CD8-positive, alpha-beta memory T cell (primary cell): ENCODE measurements at regions not wholly inside any gene's neighbourhood (a gene's known extent, or its start where the extent isn't known, plus 50 kb on each side); places are given as distances from the start of the nearest gene placed in this dataset.

Source experiments
- CTCF ChIA-PET: fragments of 350-600 bp; sonication (Branson Sonifier 250); formaldehyde crosslinking; loops from one replicate; lab custom pipeline; 2021; ENCODE audit warnings: antibody characterized with exemption; lab: Charles Lee
- POLR2A ChIA-PET: fragments of 350-600 bp; sonication (Branson Sonifier 250); formaldehyde crosslinking; loops from one replicate; lab custom pipeline; 2021; ENCODE audit warnings: antibody characterized with exemption; lab: Charles Lee
- DNase-seq, 5 donors: peaks; one replicate each; pipeline versions ENCODE4 v3.0.0 to v3.0.0-alpha.2; 2020 to 2022; ENCODE audit warnings: mixed read lengths in 1 of 5
- H3K27ac ChIP-seq: one replicate; pipeline ENCODE4 v1.7.0; 2013; ENCODE audit warnings: low read depth, mild to moderate bottlenecking, low read length, moderate library complexity
- H3K27me3 ChIP-seq: 2 replicates; pipeline ENCODE4 v1.7.0; 2013; ENCODE audit warnings: low read length, mild to moderate bottlenecking; ENCODE audit not compliant: insufficient read depth, poor library complexity, severe bottlenecking
- H3K36me3 ChIP-seq: 2 replicates; pipeline ENCODE4 v1.7.0; 2013; ENCODE audit warnings: mild to moderate bottlenecking, low read length, moderate library complexity; ENCODE audit not compliant: insufficient read depth
- H3K4me1 ChIP-seq: 2 replicates; pipeline ENCODE4 v1.7.0; 2013; ENCODE audit warnings: mild to moderate bottlenecking, low read length, moderate library complexity; ENCODE audit not compliant: insufficient read depth
- H3K4me3 ChIP-seq: 2 replicates; pipeline ENCODE4 v1.7.0; 2013; ENCODE audit warnings: mild to moderate bottlenecking, low read length
- H3K9me3 ChIP-seq: 2 replicates; pipeline ENCODE4 v1.7.0; 2013; ENCODE audit warnings: mild to moderate bottlenecking, low read length
- H3K27ac Mint-ChIP-seq, 8 donors: one replicate each; pipeline ENCODE4 v1.8.0; 2020 to 2021; ENCODE audit warnings: mixed read lengths in 8 of 8, mild to moderate bottlenecking in 6 of 8, inconsistent platforms in 3 of 8, moderate library complexity in 3 of 8
- H3K27me3 Mint-ChIP-seq, 2 donors: one replicate each; pipeline ENCODE4 v1.8.0; 2020 to 2021; ENCODE audit warnings: mixed read lengths in 2 of 2, mild to moderate bottlenecking in 1 of 2, moderate library complexity in 1 of 2
- H3K36me3 Mint-ChIP-seq, 3 donors: one replicate each; pipeline ENCODE4 v1.8.0; 2020 to 2021; ENCODE audit warnings: mixed read lengths in 3 of 3, inconsistent platforms in 1 of 3, mild to moderate bottlenecking in 1 of 3
- H3K4me1 Mint-ChIP-seq, 3 donors: one replicate each; pipeline ENCODE4 v1.8.0; 2020 to 2021; ENCODE audit warnings: mixed read lengths in 3 of 3, inconsistent platforms in 1 of 3, mild to moderate bottlenecking in 1 of 3
- H3K4me3 Mint-ChIP-seq, 7 donors: one replicate each; pipeline ENCODE4 v1.8.0; 2020 to 2021; ENCODE audit warnings: mixed read lengths in 7 of 7, mild to moderate bottlenecking in 6 of 7, moderate library complexity in 4 of 7, inconsistent platforms in 2 of 7
- H3K9me3 Mint-ChIP-seq, 5 donors: one replicate each; pipeline ENCODE4 v1.8.0; 2020 to 2022; ENCODE audit warnings: mixed read lengths in 5 of 5, mild to moderate bottlenecking in 3 of 5, moderate library complexity in 2 of 5, inconsistent platforms in 1 of 5

- Mint-ChIP-seq H3K4me1 (no peaks in the 10 kb centered on the region), H3K4me3 (no peak overlapping the region), H3K36me3 (no peaks in the 10 kb centered on the region), H3K27ac (no peak overlapping the region), H3K9me3 (peaks cover 0 to 5% (median 0%) of the 10 kb centered on the region in 5 donors), H3K27me3 (peaks cover 5 to 11% of the 10 kb centered on the region in 2 donors)
- Histone ChIP-seq H3K9me3 (no peaks in the 10 kb centered on the region), H3K27me3 (no peaks in the 10 kb centered on the region), H3K27ac (no peak overlapping the region), H3K4me1 (no peaks in the 10 kb centered on the region), H3K36me3 (no peaks in the 10 kb centered on the region), H3K4me3 (no peak overlapping the region)
- ChIA-PET POLR2A (no interaction called here), CTCF (no interaction called here)
- no peak for DNase-seq
Observed at GRCh38 chr12:103181366-103182152, 224.1 kb downstream of the ASCL1 start.

- Mint-ChIP-seq H3K9me3 (peaks cover 0 to 5% (median 0%) of the 10 kb centered on the region in 5 donors), H3K27ac (no peak overlapping the region)
- POLR2A ChIA-PET: no interaction called here
Observed at GRCh38 chr12:103182299-103182698, 224.8 kb downstream of the ASCL1 start.

GRCh38 chr12:103196467-103196866 lies 239.0 kb downstream of the ASCL1 start:
- DNase-seq: no peak
- Histone ChIP-seq H3K27ac (no peak overlapping the region), H3K27me3 (no peaks in the 10 kb centered on the region), H3K9me3 (no peaks in the 10 kb centered on the region), H3K4me3 (no peak overlapping the region), H3K36me3 (no peaks in the 10 kb centered on the region), H3K4me1 (no peaks in the 10 kb centered on the region)
- H3K4me3 Mint-ChIP-seq: no peak overlapping the region
- CTCF ChIA-PET: no interaction called here
- POLR2A ChIA-PET: no interaction called here
- no peak overlapping the region for H3K27ac Mint-ChIP-seq
- peaks cover 7 to 26% (median 17%) of the 10 kb centered on the region in 5 donors for H3K9me3 Mint-ChIP-seq
- no peaks in the 10 kb centered on the region for H3K27me3 Mint-ChIP-seq
- H3K36me3 Mint-ChIP-seq: no peaks in the 10 kb centered on the region
- H3K4me1 Mint-ChIP-seq: no peaks in the 10 kb centered on the region

More at GRCh38 chr12:103182299-103182698, 224.8 kb downstream of the ASCL1 start:
- Mint-ChIP-seq H3K27me3 (peaks cover 5 to 18% of the 10 kb centered on the region in 2 donors), H3K36me3 (no peaks in the 10 kb centered on the region), H3K4me3 (no peak overlapping the region), H3K4me1 (no peaks in the 10 kb centered on the region)
- no peak for DNase-seq
- Histone ChIP-seq H3K27me3 (no peaks in the 10 kb centered on the region), H3K36me3 (no peaks in the 10 kb centered on the region), H3K9me3 (no peaks in the 10 kb centered on the region), H3K27ac (no peak overlapping the region), H3K4me3 (no peak overlapping the region), H3K4me1 (no peaks in the 10 kb centered on the region)
- CTCF ChIA-PET: no interaction called here

- DNase-seq: no peak
- Mint-ChIP-seq H3K27ac (no peak overlapping the region), H3K4me1 (no peaks in the 10 kb centered on the region), H3K27me3 (no peaks in the 10 kb centered on the region), H3K4me3 (no peak overlapping the region), H3K36me3 (no peaks in the 10 kb centered on the region), H3K9me3 (peaks cover 7 to 20% (median 14%) of the 10 kb centered on the region in 5 donors)
- H3K27ac ChIP-seq: no peak overlapping the region
- no peak overlapping the region for H3K4me3 ChIP-seq
- no peaks in the 10 kb centered on the region for H3K27me3 ChIP-seq
- H3K36me3 ChIP-seq: no peaks in the 10 kb centered on the region
- POLR2A ChIA-PET: no interaction called here
- CTCF ChIA-PET: no interaction called here
- H3K9me3 ChIP-seq: no peaks in the 10 kb centered on the region
- H3K4me1 ChIP-seq: no peaks in the 10 kb centered on the region
Observed at GRCh38 chr12:103197725-103198388, 240.4 kb downstream of the ASCL1 start.

DNA sequence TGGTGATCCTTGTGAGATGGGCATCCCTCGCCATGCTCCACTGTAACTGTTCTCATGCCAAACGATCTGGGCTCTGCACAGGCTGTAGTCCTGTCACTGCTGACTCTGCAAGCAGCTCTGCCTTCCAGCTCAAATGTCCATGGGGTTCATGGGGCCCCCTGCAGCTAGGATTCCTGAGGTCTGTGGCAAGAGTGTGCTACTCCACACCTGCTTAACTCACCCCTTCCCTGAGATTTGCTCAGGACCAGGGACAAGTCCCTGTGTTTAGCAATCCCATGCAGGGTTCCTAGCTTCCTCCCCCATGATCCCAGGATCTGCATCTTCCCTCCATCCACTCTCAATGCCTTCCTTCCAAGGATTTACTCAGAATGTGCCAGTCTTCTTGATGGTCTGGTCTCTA lies 241.0 kb downstream of the ASCL1 start:
- H3K27ac Mint-ChIP-seq: no peak overlapping the region
- H3K36me3 Mint-ChIP-seq: no peaks in the 10 kb centered on the region
- Histone ChIP-seq H3K36me3 (no peaks in the 10 kb centered on the region), H3K4me3 (no peak overlapping the region), H3K27ac (no peak overlapping the region), H3K27me3 (no peaks in the 10 kb centered on the region), H3K4me1 (no peaks in the 10 kb centered on the region), H3K9me3 (no peaks in the 10 kb centered on the region)
- no peaks in the 10 kb centered on the region for H3K4me1 Mint-ChIP-seq
- ChIA-PET POLR2A (no interaction called here), CTCF (no interaction called here)
- H3K4me3 Mint-ChIP-seq: no peak overlapping the region
- H3K9me3 Mint-ChIP-seq: peaks cover 7 to 18% (median 17%) of the 10 kb centered on the region in 5 donors
- H3K27me3 Mint-ChIP-seq: no peaks in the 10 kb centered on the region
- DNase-seq: no peak

GRCh38 chr12:103205906-103206305 lies 248.4 kb downstream of the ASCL1 start:
- H3K27ac Mint-ChIP-seq: no peak overlapping the region
- H3K4me3 Mint-ChIP-seq: no peak overlapping the region
- peaks cover 0 to 7% (median 2%) of the 10 kb centered on the region in 5 donors for H3K9me3 Mint-ChIP-seq
- H3K27me3 Mint-ChIP-seq: no peaks in the 10 kb centered on the region
- ChIA-PET CTCF (no interaction called here), POLR2A (no interaction called here)
- no peaks in the 10 kb centered on the region for H3K36me3 Mint-ChIP-seq
- no peaks in the 10 kb centered on the region for H3K4me1 Mint-ChIP-seq
- Histone ChIP-seq H3K36me3 (no peaks in the 10 kb centered on the region), H3K4me1 (no peaks in the 10 kb centered on the region), H3K27me3 (no peaks in the 10 kb centered on the region), H3K4me3 (no peak overlapping the region), H3K9me3 (no peaks in the 10 kb centered on the region), H3K27ac (no peak overlapping the region)
- no peak for DNase-seq

- H3K36me3 ChIP-seq: no peaks in the 10 kb centered on the region
- H3K27ac Mint-ChIP-seq: no peak overlapping the region
- no peak for DNase-seq
- no peak overlapping the region for H3K4me3 Mint-ChIP-seq
- ChIA-PET POLR2A (no interaction called here), CTCF (no interaction called here)
- no peaks in the 10 kb centered on the region for H3K36me3 Mint-ChIP-seq
- H3K4me1 ChIP-seq: no peaks in the 10 kb centered on the region
- no peak overlapping the region for H3K27ac ChIP-seq
- no peaks in the 10 kb centered on the region for H3K27me3 ChIP-seq
- peaks cover 0 to 7% (median 2%) of the 10 kb centered on the region in 5 donors for H3K9me3 Mint-ChIP-seq
- no peaks in the 10 kb centered on the region for H3K9me3 ChIP-seq
- H3K4me1 Mint-ChIP-seq: no peaks in the 10 kb centered on the region
- H3K4me3 ChIP-seq: no peak overlapping the region
- H3K27me3 Mint-ChIP-seq: no peaks in the 10 kb centered on the region
Observed at GRCh38 chr12:103207936-103208335, 250.5 kb downstream of the ASCL1 start.

- no peak overlapping the region for H3K4me3 ChIP-seq
- no peak for DNase-seq
- POLR2A ChIA-PET: no interaction called here
- no peak overlapping the region for H3K27ac ChIP-seq
- CTCF ChIA-PET: no interaction called here
- no peaks in the 10 kb centered on the region for H3K9me3 ChIP-seq
- no peaks in the 10 kb centered on the region for H3K4me1 ChIP-seq
- H3K27me3 ChIP-seq: no peaks in the 10 kb centered on the region
- H3K4me3 Mint-ChIP-seq: no peak overlapping the region
- peak overlapping the region in 1 of 8 donors; percentile 59 for H3K27ac Mint-ChIP-seq
- no peaks in the 10 kb centered on the region for H3K4me1 Mint-ChIP-seq
- H3K36me3 ChIP-seq: no peaks in the 10 kb centered on the region
- H3K9me3 Mint-ChIP-seq: peaks cover 0 to 2% (median 0%) of the 10 kb centered on the region in 5 donors
- no peaks in the 10 kb centered on the region for H3K27me3 Mint-ChIP-seq
- peaks cover 0 to 2% (median 0%) of the 10 kb centered on the region in 3 donors for H3K36me3 Mint-ChIP-seq
Observed at GRCh38 chr12:103241184-103241583, 254.6 kb downstream of the C12orf42 start.
